ENCODE measurements at regions not wholly inside any gene's neighbourhood (a gene's known extent, or its start where the extent isn't known, plus 50 kb on each side); places are given as distances from the start of the nearest gene placed in this dataset.

GRCh38 chr21:25296252-25296651, 311.0 kb downstream of the MRPL39 start:
- Histone ChIP-seq H3K79me1 (ENCODE audit: low read depth, low read length) (no peaks in the 10 kb centered on the region), H2BK15ac (ENCODE audit: low read length) (no peak overlapping the region), H3K14ac (ENCODE audit: insufficient read length) (no peak overlapping the region), H3K4me2 (ENCODE audit: insufficient read depth in 1 of 2, low read depth in 2 of 2, low read length in 2 of 2) (no peak overlapping the region), H3K56ac (replicated peaks; ENCODE audit: insufficient read length, low read depth, low read length) (no peak overlapping the region), H3K9me3 (ENCODE audit: insufficient read depth in 2 of 2, low read depth in 1 of 2, low read length in 1 of 2) (no peaks in the 10 kb centered on the region), H2BK20ac (ENCODE audit: low read length) (no peak overlapping the region), H3K27me3 (replicated peaks in 1 of 4; ENCODE audit: control insufficient read depth in 3 of 4, extremely low read depth in 1 of 4, insufficient read depth in 3 of 4, low read length in 3 of 4) (peaks cover 0 to 1% (median 0%) of the 10 kb centered on the region in 4 experiments; a peak in 1 of 7 replicates), H2BK120ac (replicated peaks; ENCODE audit: low read depth, low read length) (no peak overlapping the region), H3K9ac (replicated peaks in 1 of 4; ENCODE audit: extremely low read depth in 1 of 4, low read depth in 3 of 4, low read length in 3 of 4) (no peak overlapping the region), H2AFZ (ENCODE audit: low read length) (no peak overlapping the region), H2BK12ac (ENCODE audit: low read depth, low read length) (no peak overlapping the region), H2AK5ac (ENCODE audit: low read depth, low read length) (no peak overlapping the region), H4K5ac (ENCODE audit: insufficient read length, low read depth, low read length) (no peak overlapping the region), H4K91ac (replicated peaks; ENCODE audit: insufficient read length, low read length) (no peak overlapping the region), H3K23me2 (ENCODE audit: low read depth, low read length) (no peaks in the 10 kb centered on the region), H2BK5ac (ENCODE audit: low read depth, low read length) (no peak overlapping the region), H4K20me1 (replicated peaks in 1 of 2; ENCODE audit: control insufficient read depth in 1 of 2, insufficient read depth in 2 of 2, low read length in 2 of 2) (no peaks in the 10 kb centered on the region), H4K8ac (ENCODE audit: extremely low read depth, insufficient read depth, low read length) (no peak overlapping the region), H3K79me2 (ENCODE audit: control insufficient read depth in 1 of 2, insufficient read depth in 2 of 2, low read length in 2 of 2) (no peaks in the 10 kb centered on the region), H3K27ac (ENCODE audit: low read depth, low read length) (no peak overlapping the region), H3K4me1 (replicated peaks in 1 of 4; ENCODE audit: control insufficient read depth in 3 of 4, insufficient read depth in 4 of 4, low read length in 3 of 4) (no peaks in the 10 kb centered on the region), H3K36me3 (ENCODE audit: control insufficient read depth in 2 of 4, insufficient read depth in 4 of 4, low read length in 3 of 4) (no peaks in the 10 kb centered on the region), H3K23ac (ENCODE audit: insufficient read length) (no peak overlapping the region), H3K18ac (ENCODE audit: extremely low read depth, low read length) (no peak overlapping the region), H3K4me3 (ENCODE audit: extremely low read depth in 1 of 4, insufficient read depth in 2 of 4, low read depth in 3 of 4, low read length in 4 of 4) (no peak overlapping the region), H3K4ac (replicated peaks; ENCODE audit: insufficient read length, low read depth, low read length) (no peak overlapping the region)
- no peak for TF ChIP-seq SRF (IDR thresholded peaks at IDR 0.05; ENCODE audit: low read depth, low read length)
- no peak for TF ChIP-seq TAF7 (optimal IDR thresholded peaks at IDR 0.05; ENCODE audit: borderline replicate concordance, low read depth, low read length)
- no peak for TF ChIP-seq KDM4A (IDR thresholded peaks at IDR 0.05; ENCODE audit: low read depth, low read length, severe bottlenecking)
- TF ChIP-seq KDM5A (IDR thresholded peaks at IDR 0.05; ENCODE audit: low read length) = no peak
- no peak for TF ChIP-seq HDAC6 (IDR thresholded peaks at IDR 0.05; ENCODE audit: low read depth, low read length)
- no peak for TF ChIP-seq GABPA (IDR thresholded peaks at IDR 0.05; ENCODE audit: borderline replicate concordance, insufficient read depth, low read length)
- TF ChIP-seq MAX (IDR thresholded peaks at IDR 0.05) = no peak
- no peak for TF ChIP-seq BACH1 (IDR thresholded peaks at IDR 0.05; ENCODE audit: low read length)
- no peak for TF ChIP-seq SIN3A (conservative IDR thresholded peaks at IDR 0.05 in 1 of 2, IDR thresholded peaks at IDR 0.05 in 1 of 2; ENCODE audit: low read depth in 1 of 2, low read length in 2 of 2)
- TF ChIP-seq POLR2AphosphoS5 (IDR thresholded peaks at IDR 0.05; ENCODE audit: low read depth, low read length) = no peak
- TF ChIP-seq CREB1 (IDR thresholded peaks at IDR 0.05) = no peak
- no peak for TF ChIP-seq JUND (IDR thresholded peaks at IDR 0.05; ENCODE audit: low read length)
- FAIRE-seq = no peak
- POLR2A ChIA-PET (ENCODE audit: partially characterized antibody) = no interaction called here
- 92% methylated on average over 5 of the region's 5 CpGs; no CpG with 5 or more reads in 1 of the 2 experiments for WGBS, 2 experiments (ENCODE audit: extremely low coverage in 1 of 2, insufficient coverage in 1 of 2, insufficient read length in 1 of 2, insufficient replicate concordance in 2 of 2, low coverage in 1 of 2, low lambda C conversion rate in 2 of 2, missing lambda C conversion rate in 1 of 2)
- DNase-seq (ENCODE audit: low read depth in 1 of 2, low spot score in 2 of 2) = no peak
- CTCF ChIA-PET (ENCODE audit: partially characterized antibody) = interaction anchor here (0.6 to 1.4 kb wide), 2 partner anchors 12 to 32 kb away, joined by 3 read pairs; no protein-coding TSS in a partner anchor
